Neuronal stem cell (in vitro differentiated cells): ENCODE measurements at regions not wholly inside any gene's neighbourhood (a gene's known extent, or its start where the extent isn't known, plus 50 kb on each side); places are given as distances from the start of the nearest gene placed in this dataset.

ENCODE experiments used
- DNase-seq: peaks from one replicate; pipeline ENCODE4 v3.0.0-alpha.2; 2013; ENCODE audit warnings: low spot score
- H2AFZ ChIP-seq: one replicate; pipeline ENCODE4 v1.6.1; 2013; ENCODE audit warnings: mild to moderate bottlenecking, low read length, inconsistent platforms
- H2AK5ac ChIP-seq: 2 replicates; pipeline ENCODE4 v1.6.1; 2013; ENCODE audit warnings: low read depth, mild to moderate bottlenecking, inconsistent platforms, low read length, moderate library complexity, mixed read lengths
- H2BK120ac ChIP-seq: 2 replicates; pipeline ENCODE4 v1.6.1; 2013; ENCODE audit warnings: low read depth, mild to moderate bottlenecking, inconsistent platforms, low read length, moderate library complexity, mixed read lengths
- H2BK12ac ChIP-seq: one replicate; pipeline ENCODE4 v1.6.1; 2013; ENCODE audit warnings: low read length, inconsistent platforms
- H2BK15ac ChIP-seq: 2 replicates; pipeline ENCODE4 v1.6.1; 2013; ENCODE audit warnings: mild to moderate bottlenecking, low read length, inconsistent platforms, mixed read lengths
- H2BK5ac ChIP-seq: one replicate; pipeline ENCODE4 v1.6.1; 2013; ENCODE audit warnings: inconsistent platforms, mild to moderate bottlenecking, low read length, moderate library complexity
- H3K14ac ChIP-seq: one replicate; pipeline ENCODE4 v1.6.1; 2013; ENCODE audit warnings: low read length, inconsistent platforms
- H3K18ac ChIP-seq: 2 replicates; pipeline ENCODE4 v1.6.1; 2013; ENCODE audit warnings: low read length, inconsistent platforms
- H3K23ac ChIP-seq: 2 replicates; pipeline ENCODE4 v1.6.1; 2013; ENCODE audit warnings: low read depth, mild to moderate bottlenecking, mixed read lengths, low read length, inconsistent platforms; ENCODE audit not compliant: poor library complexity
- H3K27ac ChIP-seq: replicated peaks from 3 replicates; pipeline ENCODE4 v1.5.1; 2013; ENCODE audit warnings: low read length, inconsistent platforms
- H3K27me3 ChIP-seq, 3 experiments: 2 replicates each; pipeline ENCODE4 v1.6.1; 2013; ENCODE audit warnings: low read length in 3 of 3, mild to moderate bottlenecking in 2 of 3, inconsistent platforms in 1 of 3, low read depth in 1 of 3, mixed read lengths in 1 of 3, moderate library complexity in 1 of 3; ENCODE audit not compliant: control insufficient read depth in 3 of 3, insufficient read depth in 3 of 3
- H3K36me3 ChIP-seq, 2 donors: replicated peaks in 1 of 2; 2 replicates each; pipeline ENCODE4 v1.6.1; 2013; ENCODE audit warnings: low read length in 2 of 2; ENCODE audit not compliant: control insufficient read depth in 2 of 2, insufficient read depth in 2 of 2
- H3K4ac ChIP-seq: 2 replicates; pipeline ENCODE4 v1.6.1; 2013; ENCODE audit warnings: inconsistent platforms, mild to moderate bottlenecking, low read length, moderate library complexity
- H3K4me1 ChIP-seq, 2 donors: 1 replicate in 1 of 2; 2 replicates in 1 of 2; pipeline ENCODE4 v1.6.1; 2013; ENCODE audit warnings: low read length in 2 of 2, low read depth in 1 of 2; ENCODE audit not compliant: control insufficient read depth in 2 of 2, insufficient read depth in 1 of 2
- H3K4me2 ChIP-seq: one replicate; pipeline ENCODE4 v1.6.1; 2013; ENCODE audit warnings: mild to moderate bottlenecking, low read length, inconsistent platforms; ENCODE audit not compliant: insufficient read depth, poor library complexity, severe bottlenecking
- H3K4me3 ChIP-seq, 2 donors: 2 replicates each; pipeline ENCODE4 v1.5.1; 2013; ENCODE audit warnings: low read length in 2 of 2, mild to moderate bottlenecking in 2 of 2, inconsistent platforms in 1 of 2, moderate library complexity in 1 of 2
- H3K79me1 ChIP-seq: one replicate; pipeline ENCODE4 v1.6.1; 2013; ENCODE audit warnings: low read depth, mild to moderate bottlenecking, inconsistent platforms, low read length, moderate library complexity
- H3K9ac ChIP-seq: one replicate; pipeline ENCODE4 v1.6.1; 2013; ENCODE audit warnings: mild to moderate bottlenecking, low read depth, low read length, inconsistent platforms; ENCODE audit not compliant: poor library complexity
- H3K9me3 ChIP-seq, 2 donors: replicated peaks in 1 of 2; 2 replicates each; pipeline versions ENCODE3 to v1.6.1; 2013; ENCODE audit warnings: low read length in 2 of 2, mild to moderate bottlenecking in 2 of 2, inconsistent platforms in 1 of 2, low read depth in 1 of 2, mixed read lengths in 1 of 2, moderate library complexity in 1 of 2; ENCODE audit not compliant: control insufficient read depth in 2 of 2, insufficient read depth in 1 of 2
- H4K8ac ChIP-seq: one replicate; pipeline ENCODE4 v1.6.1; 2013; ENCODE audit warnings: low read depth, mild to moderate bottlenecking, inconsistent platforms, low read length, moderate library complexity
- H4K91ac ChIP-seq: one replicate; pipeline ENCODE4 v1.6.1; 2013; ENCODE audit warnings: low read length, low read depth, mild to moderate bottlenecking, inconsistent platforms; ENCODE audit not compliant: poor library complexity
- WGBS, 2 donors: extraction: QIAGEN DNeasy Blood & Tissue Kit; methylation state at CpG; one replicate each; pipeline ENCODE4 v1.1.7; 2013; ENCODE audit warnings: missing lambda C conversion rate in 2 of 2, mixed read lengths in 1 of 2; ENCODE audit not compliant: insufficient read length in 2 of 2, insufficient replicate concordance in 1 of 2; ENCODE audit errors: extremely low coverage in 2 of 2; 5-methylcytosine and 5-hydroxymethylcytosine counted together

GRCh38 chr12:102722147-102722546 is 194.9 kb downstream of the PAH start:
- Histone ChIP-seq H3K36me3 (no peaks in the 10 kb centered on the region), H3K79me1 (no peaks in the 10 kb centered on the region), H3K4me2 (no peak overlapping the region), H3K4ac (no peak overlapping the region), H3K4me3 (no peak overlapping the region), H2BK12ac (no peak overlapping the region), H4K8ac (no peak overlapping the region), H3K18ac (no peak overlapping the region), H2AK5ac (no peak overlapping the region), H4K91ac (no peak overlapping the region), H3K27me3 (no peaks in the 10 kb centered on the region), H2AFZ (no peak overlapping the region), H3K4me1 (peaks cover 0 to 1% of the 10 kb centered on the region in 2 donors), H2BK5ac (no peak overlapping the region), H3K23ac (no peak overlapping the region), H2BK120ac (no peak overlapping the region), H2BK15ac (no peak overlapping the region), H3K9me3 (no peaks in the 10 kb centered on the region), H3K14ac (no peak overlapping the region), H3K9ac (no peak overlapping the region), H3K27ac (no peak overlapping the region)
- no peak for DNase-seq
- WGBS, 2 donors = no CpG with 5 or more reads among the region's 2 CpGs

DNA sequence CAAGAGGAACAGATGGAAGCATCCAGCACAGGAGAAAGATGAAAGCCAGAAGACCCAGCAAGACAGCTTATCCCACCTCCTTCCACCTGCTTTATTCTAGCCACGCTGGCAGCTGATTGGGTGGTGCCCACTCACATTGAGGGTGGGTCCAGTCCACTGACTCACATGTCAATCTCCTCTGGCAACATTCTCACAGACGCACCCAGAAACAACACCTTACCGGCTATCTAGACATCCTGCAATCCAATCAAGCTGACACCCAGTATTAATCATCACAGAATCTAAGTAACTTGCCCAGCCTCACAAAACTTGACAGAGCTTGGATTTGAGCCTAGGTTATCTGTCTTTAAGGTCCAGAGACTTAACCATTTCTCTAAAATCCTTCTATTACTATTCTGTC is 208.9 kb downstream of the PAH start:
- Histone ChIP-seq H2AK5ac (no peak overlapping the region), H3K27me3 (no peaks in the 10 kb centered on the region), H3K23ac (no peak overlapping the region), H2BK120ac (no peak overlapping the region), H3K18ac (no peak overlapping the region), H2BK5ac (no peak overlapping the region), H4K8ac (no peak overlapping the region), H3K27ac (no peak overlapping the region), H3K9ac (no peak overlapping the region), H3K36me3 (no peaks in the 10 kb centered on the region), H3K79me1 (no peaks in the 10 kb centered on the region), H3K4me2 (no peak overlapping the region), H3K4ac (no peak overlapping the region), H4K91ac (no peak overlapping the region), H3K4me1 (no peaks in the 10 kb centered on the region), H3K9me3 (no peaks in the 10 kb centered on the region), H2BK15ac (no peak overlapping the region), H3K14ac (no peak overlapping the region), H2AFZ (no peak overlapping the region), H2BK12ac (no peak overlapping the region), H3K4me3 (peak overlapping the region in 1 of 2 donors; percentile 28)
- no CpG with 5 or more reads among the region's 3 CpGs for WGBS, 2 donors
- no peak for DNase-seq

DNA sequence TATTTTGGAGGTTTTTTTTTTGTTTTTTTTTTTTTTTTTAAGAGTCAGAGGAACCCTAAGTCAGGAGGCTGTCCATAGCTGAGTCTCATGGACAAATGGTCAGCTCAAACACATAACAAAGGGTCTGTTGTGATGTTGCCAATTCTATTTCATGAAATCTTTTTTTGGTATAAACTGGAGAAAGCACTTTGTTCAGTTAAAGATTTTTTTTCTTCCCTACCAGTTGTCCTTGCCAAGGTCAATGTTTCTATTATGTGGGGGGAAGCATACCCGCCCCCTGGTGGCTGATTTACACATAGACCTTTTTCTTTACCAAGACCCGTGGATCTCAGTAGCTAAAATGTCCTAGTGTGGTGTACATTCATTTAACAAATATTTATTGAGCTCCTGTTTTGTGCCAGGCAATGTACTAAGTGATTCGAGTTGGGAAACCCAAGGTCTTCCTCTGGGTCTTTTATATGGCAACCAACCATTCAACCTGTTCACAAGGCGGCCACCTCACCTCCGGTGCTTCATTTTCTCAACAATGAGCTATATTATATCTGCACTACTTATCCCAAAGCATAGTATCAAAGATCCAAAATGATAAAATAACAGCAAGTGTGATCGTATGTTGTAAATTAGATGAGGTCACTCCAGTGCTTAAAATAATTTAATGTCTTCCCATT is 214.5 kb downstream of the PAH start:
- H3K4me1 ChIP-seq = no peaks in the 10 kb centered on the region
- H3K4me2 ChIP-seq = no peak overlapping the region
- no peak overlapping the region for H2AK5ac ChIP-seq
- no CpG with 5 or more reads among the region's 6 CpGs for WGBS, 2 donors
- no peak overlapping the region for H4K91ac ChIP-seq
- no peaks in the 10 kb centered on the region for H3K36me3 ChIP-seq
- no peak overlapping the region for H4K8ac ChIP-seq
- H3K14ac ChIP-seq = no peak overlapping the region
- no peak overlapping the region for H2BK12ac ChIP-seq
- H2BK15ac ChIP-seq = no peak overlapping the region
- H2AFZ ChIP-seq = no peak overlapping the region
- no peak overlapping the region for H3K27ac ChIP-seq
- DNase-seq = peak; percentile 40
- H3K18ac ChIP-seq = no peak overlapping the region
- H3K9ac ChIP-seq = no peak overlapping the region
- no peak overlapping the region for H2BK5ac ChIP-seq
- no peaks in the 10 kb centered on the region for H3K9me3 ChIP-seq
- no peak overlapping the region for H3K23ac ChIP-seq
- no peaks in the 10 kb centered on the region for H3K27me3 ChIP-seq
- H2BK120ac ChIP-seq = no peak overlapping the region
- H3K79me1 ChIP-seq = no peaks in the 10 kb centered on the region
- H3K4me3 ChIP-seq = no peak overlapping the region
- H3K4ac ChIP-seq = no peak overlapping the region

DNA sequence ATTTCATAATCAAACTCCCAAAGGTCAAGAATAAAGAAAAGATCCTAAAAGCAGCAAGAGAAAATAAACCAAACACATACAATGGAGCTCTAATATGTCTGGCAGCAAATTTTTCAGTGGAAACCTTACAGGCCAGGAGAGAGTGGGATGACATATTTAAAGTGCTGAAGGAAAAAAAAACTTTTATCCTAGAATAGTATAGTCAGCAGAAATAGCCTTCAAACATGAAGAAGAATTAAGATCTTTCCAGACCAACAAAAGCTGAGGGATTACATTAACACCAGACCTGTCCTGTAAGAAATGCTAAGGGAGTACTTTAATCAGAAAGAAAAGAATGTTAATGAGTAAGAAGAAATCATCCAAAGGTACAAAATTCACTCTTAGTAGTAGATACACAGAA is 215.7 kb upstream of the IGF1 start:
- H3K4ac ChIP-seq = no peak overlapping the region
- H3K36me3 ChIP-seq = no peaks in the 10 kb centered on the region
- peaks cover 0 to 10% (median 0%) of the 10 kb centered on the region in 3 experiments for H3K27me3 ChIP-seq
- no peak overlapping the region for H3K23ac ChIP-seq
- H2BK15ac ChIP-seq = no peak overlapping the region
- H3K4me2 ChIP-seq = no peak overlapping the region
- H3K4me1 ChIP-seq = peaks cover 6 to 9% of the 10 kb centered on the region in 2 donors
- H3K9me3 ChIP-seq = peaks cover 0 to 2% of the 10 kb centered on the region in 2 donors
- no peak overlapping the region for H3K18ac ChIP-seq
- no peak overlapping the region for H4K8ac ChIP-seq
- H2AK5ac ChIP-seq = no peak overlapping the region
- H3K14ac ChIP-seq = no peak overlapping the region
- no peak overlapping the region for H2BK120ac ChIP-seq
- no peak overlapping the region for H3K4me3 ChIP-seq
- no peaks in the 10 kb centered on the region for H3K79me1 ChIP-seq
- H2BK12ac ChIP-seq = no peak overlapping the region
- H4K91ac ChIP-seq = no peak overlapping the region
- H3K9ac ChIP-seq = no peak overlapping the region
- DNase-seq = no peak
- H2BK5ac ChIP-seq = no peak overlapping the region
- H3K27ac ChIP-seq = no peak overlapping the region
- no peak overlapping the region for H2AFZ ChIP-seq
